ENCODE measurements at regions not wholly inside any gene's neighbourhood (a gene's known extent, or its start where the extent isn't known, plus 50 kb on each side); places are given as distances from the start of the nearest gene placed in this dataset.

DNA sequence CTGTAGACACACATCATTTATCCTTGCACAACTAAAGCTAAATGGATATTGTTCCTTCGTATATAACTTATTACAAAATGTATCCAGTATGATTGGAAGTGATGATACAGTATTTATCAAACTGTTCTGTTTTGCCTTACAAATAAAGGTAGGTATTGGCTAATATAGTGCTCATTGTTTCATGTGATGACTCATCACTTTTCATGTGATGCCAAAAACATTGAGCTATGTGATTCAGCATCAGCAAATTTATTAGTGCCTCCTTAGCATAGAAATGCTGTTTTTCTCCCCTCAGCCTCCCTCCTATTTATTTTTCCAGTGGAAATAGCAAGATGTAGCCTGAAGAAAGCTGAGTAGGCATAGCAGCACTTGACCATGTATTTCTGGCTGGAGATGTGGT lies 228.6 kb upstream of the LYPLAL1 start:
- no peak for ATAC-seq

GRCh38 chr1:218946147-218946546 lies 227.5 kb upstream of the LYPLAL1 start:
- no peak for ATAC-seq

DNA sequence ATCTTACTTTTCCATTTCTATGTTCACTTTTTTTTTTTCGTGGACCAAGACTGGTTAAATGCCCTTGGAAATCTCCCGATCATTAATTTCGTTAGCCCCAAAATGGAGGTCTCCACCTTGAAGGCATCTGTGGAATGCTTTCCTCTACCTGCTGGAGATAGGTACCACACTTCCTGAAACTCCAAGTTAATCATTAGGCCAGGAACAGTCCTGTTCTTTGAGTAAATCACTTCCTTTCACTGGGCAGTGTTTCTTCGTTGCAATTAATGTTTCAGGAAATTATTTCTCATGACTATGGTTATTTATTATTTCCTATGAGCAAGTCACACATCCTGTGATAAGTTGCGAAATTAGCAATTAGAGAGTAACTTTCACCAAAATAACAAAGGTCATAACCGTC lies 225.2 kb upstream of the LYPLAL1 start:
- ATAC-seq = no peak

DNA sequence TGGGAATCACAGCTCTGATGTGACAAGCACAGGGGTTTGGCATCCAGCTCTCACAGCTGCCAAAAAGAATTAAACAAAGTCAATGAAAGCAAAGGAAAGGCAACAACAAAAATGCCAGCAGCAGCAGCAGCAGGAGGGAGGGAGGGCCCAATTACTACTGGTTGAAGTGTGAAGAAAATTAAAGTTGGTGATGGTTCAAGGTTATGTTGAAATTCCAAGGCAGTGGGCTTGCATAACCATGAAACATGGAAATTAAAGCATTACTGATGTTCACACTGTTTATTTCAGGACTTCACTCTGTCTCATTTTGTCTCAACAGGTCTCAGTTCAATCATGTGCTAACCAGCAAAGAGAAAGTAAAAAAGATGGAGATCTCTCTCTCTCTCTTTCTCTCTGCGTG lies 220.3 kb upstream of the LYPLAL1 start:
- no peak for ATAC-seq

GRCh38 chr1:218957971-218958370 lies 215.7 kb upstream of the LYPLAL1 start:
- no peak for ATAC-seq

DNA sequence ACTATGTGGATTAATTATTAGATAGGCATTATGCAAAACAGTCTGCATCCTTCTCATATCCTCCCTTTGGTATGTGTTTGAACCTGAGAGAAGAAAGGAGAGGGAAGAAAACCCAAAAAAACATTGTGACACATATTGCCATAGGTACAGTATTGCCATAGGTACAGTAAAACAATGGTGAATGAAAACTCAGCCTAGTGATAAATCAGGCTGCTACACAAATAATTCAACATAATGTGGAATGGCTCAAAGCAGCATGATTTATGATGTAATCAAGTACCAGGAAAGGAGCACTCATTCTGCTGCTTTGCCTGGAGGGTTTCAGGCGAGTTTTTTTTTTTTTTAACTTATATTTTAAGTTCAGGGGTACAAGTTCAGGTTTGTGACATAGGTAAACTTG lies 213.9 kb upstream of the LYPLAL1 start:
- no peak for ATAC-seq

GRCh38 chr1:218964471-218965185 lies 209.1 kb upstream of the LYPLAL1 start:
- ATAC-seq = no peak

GRCh38 chr1:218965821-218966220 lies 207.9 kb upstream of the LYPLAL1 start:
- no peak for ATAC-seq

- ATAC-seq = no peak
Observed at GRCh38 chr1:218967254-218967653, 206.4 kb upstream of the LYPLAL1 start.

DNA sequence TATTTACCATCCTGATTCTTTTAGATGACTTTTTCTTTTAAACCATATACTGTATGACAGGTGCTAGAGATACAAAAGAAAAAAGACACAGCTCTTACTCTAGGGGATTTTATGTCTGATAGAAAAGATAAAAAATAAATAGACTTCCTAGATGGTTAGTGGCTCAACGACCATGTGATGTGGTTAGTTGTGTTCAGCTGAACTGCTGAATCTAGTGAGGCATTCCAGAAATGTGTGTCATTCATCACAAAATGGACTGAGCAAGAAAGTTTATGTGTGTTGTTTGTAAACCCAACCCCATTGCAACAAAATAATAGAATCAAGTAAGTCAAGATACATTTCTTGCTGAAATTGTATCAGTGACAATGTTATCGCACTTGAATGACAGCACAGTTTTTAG lies 205.8 kb upstream of the LYPLAL1 start:
- no peak for ATAC-seq

DNA sequence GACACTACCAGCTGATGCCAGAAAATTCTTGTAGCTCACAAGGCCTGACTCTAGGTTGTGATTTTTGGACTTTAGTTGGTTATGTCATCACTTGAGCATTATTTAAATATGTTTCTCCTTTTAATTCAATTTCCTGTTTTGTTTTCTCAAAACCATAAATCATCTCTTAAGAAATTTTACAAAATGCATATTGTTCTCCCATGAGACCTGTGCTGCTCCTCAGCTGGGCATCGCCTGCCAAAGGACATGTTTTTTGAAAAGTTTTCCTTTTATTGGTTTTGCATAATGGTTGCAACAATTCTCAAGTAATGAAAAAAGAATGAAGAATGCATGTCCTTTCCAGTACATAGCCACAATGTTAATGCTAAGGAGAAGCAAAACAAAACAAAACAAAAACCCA lies 204.7 kb upstream of the LYPLAL1 start:
- ATAC-seq = no peak

- no peak for ATAC-seq
Observed at GRCh38 chr1:218970397-218970990, 203.2 kb upstream of the LYPLAL1 start.

DNA sequence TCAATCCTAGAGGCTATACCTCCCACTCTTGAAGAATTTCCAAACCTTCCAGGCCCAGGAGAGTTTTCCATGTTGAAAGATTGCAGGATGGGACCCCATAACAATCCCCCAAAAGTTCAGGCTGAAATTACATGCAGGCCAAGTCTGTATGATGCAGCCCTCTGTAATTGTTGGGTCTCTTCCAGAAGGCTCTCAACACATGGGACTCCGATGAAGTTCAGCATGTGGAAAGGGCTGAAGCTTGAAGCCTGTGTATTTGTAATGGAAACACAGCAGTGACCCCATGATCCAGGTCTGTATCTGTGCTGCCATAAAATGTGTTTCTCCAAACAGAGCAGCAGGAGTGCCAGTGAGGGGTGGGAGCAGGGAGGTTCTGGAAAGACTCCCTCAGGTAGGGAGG lies 202.5 kb upstream of the LYPLAL1 start:
- peak in 1 of 2 donors; percentile 13 for ATAC-seq

DNA sequence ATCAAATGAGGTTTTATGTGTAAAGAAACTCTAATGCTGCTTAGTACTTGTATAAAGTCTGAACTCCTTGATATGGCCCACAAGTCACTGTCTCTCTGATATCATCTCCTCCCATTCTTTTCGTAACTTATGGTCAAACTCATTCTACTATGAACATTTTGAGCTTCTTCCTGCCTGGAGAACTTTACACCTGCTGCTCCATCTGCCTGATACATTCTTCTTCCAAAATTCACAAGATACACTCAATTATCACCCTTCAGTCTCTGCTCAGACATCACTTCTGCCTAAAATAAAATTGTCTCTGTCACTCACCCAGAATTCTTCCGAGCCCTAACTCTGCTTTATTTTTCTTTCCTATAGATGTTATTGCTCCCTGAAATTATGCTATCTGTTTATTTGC lies 192.8 kb upstream of the LYPLAL1 start:
- ATAC-seq = no peak

GRCh38 chr1:218982482-218982881 lies 191.2 kb upstream of the LYPLAL1 start:
- no peak for ATAC-seq

DNA sequence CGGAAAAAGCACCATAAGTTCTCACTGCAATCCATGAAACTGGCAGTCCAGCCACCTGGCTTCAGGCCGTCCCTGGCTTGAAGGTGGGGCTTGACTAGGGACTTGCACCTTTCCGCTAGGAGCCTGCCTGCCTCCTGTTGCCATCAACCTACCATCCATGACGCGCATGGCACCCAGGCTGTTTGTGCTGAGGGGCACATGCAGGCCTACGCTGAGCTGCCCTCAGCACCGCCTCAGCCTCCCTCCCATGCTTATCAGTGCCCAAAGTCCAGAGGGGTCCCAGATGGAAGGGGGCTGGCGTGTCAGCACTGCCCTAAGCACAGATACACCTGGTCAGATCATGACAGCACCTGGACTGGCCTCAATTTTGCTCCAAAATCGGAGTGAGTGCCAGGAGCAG lies 190.2 kb upstream of the LYPLAL1 start:
- ATAC-seq = no peak

DNA sequence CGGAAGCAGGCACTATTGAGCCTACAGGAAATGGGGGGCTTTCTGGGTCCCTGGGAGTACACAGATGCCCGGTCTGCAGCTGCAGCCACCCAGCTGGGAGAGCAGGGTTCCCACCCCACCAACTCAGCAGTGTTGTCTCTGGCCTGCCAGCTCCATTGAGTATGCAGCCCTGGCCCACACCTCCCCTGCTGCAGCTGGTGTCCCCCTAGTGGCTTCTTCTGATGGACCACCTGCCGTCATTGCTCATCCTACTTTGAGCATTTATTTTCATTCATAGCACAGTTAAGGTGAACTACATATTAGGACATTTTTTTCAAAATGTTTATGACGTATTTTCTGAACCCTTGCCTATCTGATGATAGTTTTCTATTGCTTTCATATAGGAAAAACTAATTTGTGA lies 189.8 kb upstream of the LYPLAL1 start:
- no peak for ATAC-seq

GRCh38 chr1:218985424-218985984 lies 188.2 kb upstream of the LYPLAL1 start:
- ATAC-seq = no peak

DNA sequence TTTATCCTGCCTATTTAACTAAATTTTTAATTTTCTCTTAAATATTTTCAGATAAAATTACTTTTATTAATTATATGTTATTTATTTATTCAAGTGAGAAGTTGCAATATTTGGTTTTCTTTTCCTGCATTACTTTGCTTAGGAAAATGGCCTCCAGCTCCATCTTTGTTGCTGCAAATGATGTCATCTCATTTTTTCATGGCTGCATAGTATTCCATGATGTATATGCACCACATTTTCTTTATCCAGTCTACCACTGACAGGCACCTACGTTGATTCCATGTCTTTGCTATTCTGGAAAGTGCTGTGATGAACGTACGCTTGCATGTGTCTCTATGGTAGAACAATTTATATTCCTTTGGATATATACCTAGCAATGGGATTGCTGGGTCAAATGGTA lies 186.9 kb upstream of the LYPLAL1 start:
- no peak for ATAC-seq

DNA sequence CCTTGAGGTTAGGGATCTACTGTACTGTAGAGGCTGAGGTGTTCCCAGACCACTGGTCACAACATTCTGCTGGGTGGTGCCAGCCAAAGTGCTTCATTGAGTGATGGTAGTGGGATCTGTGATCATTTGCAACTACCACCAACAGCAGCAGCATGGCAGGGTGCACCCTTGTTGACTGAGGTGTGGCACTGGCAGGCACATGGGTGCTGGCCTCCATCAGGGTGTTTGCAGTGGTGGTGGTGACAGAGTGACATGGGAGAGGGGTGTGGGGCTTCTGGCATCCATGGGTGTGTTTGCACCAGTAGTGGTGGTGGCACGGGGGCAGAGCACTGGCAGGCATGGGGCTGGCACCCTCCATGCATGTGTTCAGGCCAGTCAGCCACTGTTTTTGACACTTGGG lies 183.7 kb upstream of the LYPLAL1 start:
- ATAC-seq = no peak

GRCh38 chr1:218991089-218991488 lies 182.6 kb upstream of the LYPLAL1 start:
- ATAC-seq = no peak

DNA sequence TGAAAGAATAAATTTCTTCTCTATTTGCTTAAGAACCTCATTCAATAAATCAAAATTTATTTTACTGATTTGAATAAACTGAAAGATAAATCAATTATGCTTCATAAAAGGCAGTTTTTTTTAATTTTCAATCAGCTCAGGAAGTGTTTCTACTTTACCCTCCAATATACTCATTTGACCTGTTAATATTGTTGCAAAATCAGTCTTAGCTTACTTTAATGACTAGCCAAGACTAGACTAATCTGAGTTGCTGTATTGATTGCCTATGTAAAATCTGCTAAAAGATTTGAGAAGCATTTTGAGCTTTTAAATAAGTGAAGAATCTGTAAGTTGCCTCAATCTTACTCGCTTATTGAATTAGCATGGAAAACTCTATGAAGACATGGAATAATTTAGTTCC lies 179.1 kb upstream of the LYPLAL1 start:
- ATAC-seq = no peak

GRCh38 chr1:218995091-218995665 lies 178.5 kb upstream of the LYPLAL1 start:
- no peak for ATAC-seq

GRCh38 chr1:218996362-218996761 lies 177.3 kb upstream of the LYPLAL1 start:
- no peak for ATAC-seq

All from activated CD4-positive, CD25-positive, alpha-beta regulatory T cell treated with anti-CD3 and anti-CD28 coated beads, Interleukin-2, amount 50 U/mL, for 24 hours (primary cell).